Right atrium auricular region (tissue), 2 donors: ENCODE measurements at regions not wholly inside any gene's neighbourhood (a gene's known extent, or its start where the extent isn't known, plus 50 kb on each side); places are given as distances from the start of the nearest gene placed in this dataset.

Experiments used
- DNase-seq: peaks from one replicate; pipeline ENCODE4 v3.0.0-alpha.2; 2019; ENCODE audit warnings: low spot score
- H3K27ac ChIP-seq, 2 donors: fragments of 200-600 bp; sonication (generic); 1 replicate in 1 of 2; 2 replicates in 1 of 2; pipeline ENCODE4 v1.5.1; 2016 to 2019
- H3K27me3 ChIP-seq, 2 donors: fragments of 200-600 bp; sonication (generic); one replicate each; pipeline versions ENCODE4 v1.5.1 to v1.6.0; 2017 to 2019
- H3K36me3 ChIP-seq: fragments of 200-600 bp; sonication (generic); one replicate; pipeline ENCODE4 v1.5.1; 2016
- H3K4me1 ChIP-seq, 2 donors: fragments of 200-600 bp; sonication (generic); one replicate each; pipeline versions ENCODE4 v1.5.1 to v1.6.0; 2017 to 2019
- H3K4me3 ChIP-seq, 2 donors: fragments of 200-600 bp; sonication (generic); 1 replicate in 1 of 2; 2 replicates in 1 of 2; pipeline ENCODE4 v1.5.1; 2017 to 2019; ENCODE audit warnings: mild to moderate bottlenecking in 1 of 2, moderate library complexity in 1 of 2
- H3K9me3 ChIP-seq, 2 donors: fragments of 200-600 bp; sonication (generic); one replicate each; pipeline ENCODE4 v1.5.1; 2019
- TF ChIP-seq, protein P1 (sequence below), 2 donors: fragments of 200-600 bp; sonication (generic); IDR thresholded peaks; one replicate each; pipeline ENCODE4 v1.5.1; 2019; ENCODE audit warnings: antibody characterized with exemption in 2 of 2

DNA sequence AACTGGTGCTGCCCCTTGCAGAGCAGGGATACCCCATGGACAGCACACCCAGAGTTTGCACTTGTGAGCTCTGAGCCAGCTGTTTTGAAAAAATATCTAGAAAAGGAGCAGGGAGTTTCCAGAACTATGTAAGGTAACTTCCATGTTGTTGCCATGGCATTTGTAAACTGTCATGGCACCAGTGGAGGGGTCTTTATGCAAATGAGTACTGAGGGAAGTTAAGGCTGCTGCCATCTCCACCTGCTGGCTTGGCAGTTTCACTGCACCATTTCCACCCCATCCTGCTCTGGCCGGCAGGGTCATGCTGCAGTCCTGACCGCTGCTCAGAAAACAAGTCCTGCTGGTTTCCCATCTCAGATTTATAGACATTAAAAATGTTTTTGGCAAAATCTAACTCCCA is 52.3 kb upstream of the SNTG2 start:
- Histone ChIP-seq H3K27ac (no peak overlapping the region), H3K9me3 (peaks cover 0 to 36% of the 10 kb centered on the region in 2 donors), H3K27me3 (no peaks in the 10 kb centered on the region), H3K4me3 (no peak overlapping the region), H3K36me3 (no peaks in the 10 kb centered on the region), H3K4me1 (no peaks in the 10 kb centered on the region)
- DNase-seq = peak; percentile 38
- TF ChIP-seq, protein P1, sequence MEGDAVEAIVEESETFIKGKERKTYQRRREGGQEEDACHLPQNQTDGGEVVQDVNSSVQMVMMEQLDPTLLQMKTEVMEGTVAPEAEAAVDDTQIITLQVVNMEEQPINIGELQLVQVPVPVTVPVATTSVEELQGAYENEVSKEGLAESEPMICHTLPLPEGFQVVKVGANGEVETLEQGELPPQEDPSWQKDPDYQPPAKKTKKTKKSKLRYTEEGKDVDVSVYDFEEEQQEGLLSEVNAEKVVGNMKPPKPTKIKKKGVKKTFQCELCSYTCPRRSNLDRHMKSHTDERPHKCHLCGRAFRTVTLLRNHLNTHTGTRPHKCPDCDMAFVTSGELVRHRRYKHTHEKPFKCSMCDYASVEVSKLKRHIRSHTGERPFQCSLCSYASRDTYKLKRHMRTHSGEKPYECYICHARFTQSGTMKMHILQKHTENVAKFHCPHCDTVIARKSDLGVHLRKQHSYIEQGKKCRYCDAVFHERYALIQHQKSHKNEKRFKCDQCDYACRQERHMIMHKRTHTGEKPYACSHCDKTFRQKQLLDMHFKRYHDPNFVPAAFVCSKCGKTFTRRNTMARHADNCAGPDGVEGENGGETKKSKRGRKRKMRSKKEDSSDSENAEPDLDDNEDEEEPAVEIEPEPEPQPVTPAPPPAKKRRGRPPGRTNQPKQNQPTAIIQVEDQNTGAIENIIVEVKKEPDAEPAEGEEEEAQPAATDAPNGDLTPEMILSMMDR (IDR thresholded peaks at IDR 0.05) = no peak

DNA sequence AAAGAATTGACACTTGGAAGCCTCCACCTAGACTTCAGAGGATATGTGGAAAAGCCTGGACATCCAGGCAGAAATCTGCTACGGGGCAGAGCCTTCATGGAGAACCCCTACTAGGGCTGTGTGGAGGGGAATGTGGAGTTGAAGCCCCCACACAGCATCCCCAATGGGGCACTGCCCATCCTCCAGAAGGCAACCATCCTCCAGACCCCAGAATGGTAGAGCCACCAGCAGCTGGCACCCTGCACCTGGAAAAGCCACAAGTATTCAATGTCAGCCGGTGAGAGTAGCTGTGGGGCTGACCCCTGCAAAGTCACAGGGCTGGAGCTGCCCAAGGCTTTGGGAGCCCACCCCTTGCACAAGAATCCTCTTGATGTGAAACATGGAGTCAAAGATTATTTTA is 53.6 kb upstream of the SNTG2 start:
- Histone ChIP-seq H3K4me1 (no peaks in the 10 kb centered on the region), H3K36me3 (no peaks in the 10 kb centered on the region), H3K9me3 (peaks cover 0 to 28% of the 10 kb centered on the region in 2 donors), H3K4me3 (no peak overlapping the region), H3K27me3 (no peaks in the 10 kb centered on the region), H3K27ac (no peak overlapping the region)
- DNase-seq = no peak
- TF ChIP-seq, protein P1 (IDR thresholded peaks at IDR 0.05) = no peak

DNA sequence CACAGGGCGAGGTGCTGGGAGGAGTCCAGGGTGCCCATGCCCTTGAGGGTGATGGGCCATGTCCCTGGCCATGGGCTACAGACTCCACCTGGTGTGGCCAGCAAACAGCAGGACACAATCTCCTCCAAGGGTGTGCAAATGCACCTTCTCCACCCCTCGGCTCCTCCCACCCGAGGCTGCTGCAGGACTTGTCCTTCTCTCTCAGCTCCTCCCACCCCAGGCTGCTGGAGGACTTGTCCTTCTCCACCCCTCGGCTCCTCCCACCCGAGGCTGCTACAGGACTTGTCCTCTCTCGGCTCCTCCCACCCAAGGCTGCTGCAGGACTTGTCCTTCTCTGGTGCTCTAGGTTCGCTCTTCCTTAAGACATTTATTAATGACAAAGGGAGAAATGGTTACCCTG is 57.3 kb upstream of the SNTG2 start:
- DNase-seq = no peak
- TF ChIP-seq, protein P1 (IDR thresholded peaks at IDR 0.05) = no peak
- H3K27ac ChIP-seq = no peak overlapping the region
- no peak overlapping the region for H3K4me3 ChIP-seq
- H3K9me3 ChIP-seq = peaks cover 0 to 23% of the 10 kb centered on the region in 2 donors
- no peaks in the 10 kb centered on the region for H3K4me1 ChIP-seq
- H3K27me3 ChIP-seq = no peaks in the 10 kb centered on the region
- H3K36me3 ChIP-seq = no peaks in the 10 kb centered on the region

DNA sequence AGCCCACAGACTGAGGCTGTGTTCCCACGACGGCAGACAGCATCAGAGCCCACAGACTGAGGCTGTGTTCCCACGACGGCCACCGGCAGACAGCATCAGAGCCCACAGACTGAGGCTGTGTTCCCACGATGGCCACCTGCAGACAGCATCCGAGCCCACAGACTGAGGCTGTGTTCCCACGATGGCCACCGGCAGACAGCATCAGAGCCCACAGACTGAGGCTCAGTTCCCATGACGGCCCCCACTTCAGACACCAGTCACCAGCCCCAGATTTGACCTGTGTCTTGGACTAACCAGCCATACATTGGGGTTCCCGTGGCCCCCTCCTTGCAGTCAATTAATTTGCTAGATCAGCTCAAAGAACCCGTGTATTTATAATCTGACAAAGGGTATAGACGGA is 57.8 kb upstream of the SNTG2 start:
- Histone ChIP-seq H3K4me1 (no peaks in the 10 kb centered on the region), H3K27ac (no peak overlapping the region), H3K36me3 (no peaks in the 10 kb centered on the region), H3K27me3 (no peaks in the 10 kb centered on the region), H3K4me3 (no peak overlapping the region), H3K9me3 (peaks cover 0 to 23% of the 10 kb centered on the region in 2 donors)
- no peak for DNase-seq
- TF ChIP-seq, protein P1 (IDR thresholded peaks at IDR 0.05) = no peak

DNA sequence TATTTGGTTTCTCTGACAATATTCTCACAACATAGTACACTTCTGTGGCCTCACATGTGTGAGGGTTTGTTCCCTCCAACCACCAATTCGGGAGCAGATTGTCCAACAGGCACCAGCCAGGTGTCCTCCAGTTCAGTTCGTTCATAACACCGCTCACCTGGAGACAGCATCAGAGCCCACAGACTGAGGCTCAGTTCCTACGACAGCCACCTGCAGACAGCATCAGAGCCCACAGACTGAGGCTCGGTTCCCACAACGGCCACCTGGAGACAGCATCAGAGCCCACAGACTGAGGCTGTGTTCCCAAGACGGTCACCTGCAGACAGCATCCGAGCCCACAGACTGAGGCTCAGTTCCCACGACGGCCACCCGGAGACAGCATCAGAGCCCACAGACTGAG is 58.2 kb upstream of the SNTG2 start:
- Histone ChIP-seq H3K27ac (no peak overlapping the region), H3K4me1 (no peaks in the 10 kb centered on the region), H3K9me3 (peaks cover 0 to 22% of the 10 kb centered on the region in 2 donors), H3K27me3 (no peaks in the 10 kb centered on the region), H3K4me3 (no peak overlapping the region), H3K36me3 (no peaks in the 10 kb centered on the region)
- no peak for DNase-seq
- TF ChIP-seq, protein P1 (IDR thresholded peaks at IDR 0.05) = no peak

DNA sequence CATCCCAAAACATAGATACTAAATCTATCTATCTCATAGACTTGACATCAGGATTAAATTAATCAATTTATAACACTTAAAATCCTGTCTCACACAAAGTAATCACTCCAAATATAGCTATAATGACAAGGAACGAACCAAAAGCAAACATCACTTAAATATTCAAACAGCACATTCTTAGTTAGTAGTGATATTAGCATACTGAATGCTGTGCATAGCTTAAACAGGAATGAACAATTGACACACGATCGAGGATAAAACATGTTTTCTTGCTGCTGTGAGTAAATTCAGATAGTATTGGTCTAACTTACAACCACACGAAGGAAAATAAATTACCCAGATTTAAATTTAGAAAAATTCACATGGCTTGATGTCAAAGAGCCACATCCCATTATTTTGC is 58.9 kb upstream of the SNTG2 start:
- no peaks in the 10 kb centered on the region for H3K27me3 ChIP-seq
- no peak for DNase-seq

More for the DNA sequence above, 58.9 kb upstream of the SNTG2 start:
- Histone ChIP-seq H3K4me3 (no peak overlapping the region), H3K27ac (no peak overlapping the region), H3K4me1 (no peaks in the 10 kb centered on the region), H3K9me3 (peaks cover 0 to 15% of the 10 kb centered on the region in 2 donors), H3K36me3 (no peaks in the 10 kb centered on the region)
- TF ChIP-seq, protein P1 (IDR thresholded peaks at IDR 0.05) = no peak
